ENCODE measurements at regions not wholly inside any gene's neighbourhood (a gene's known extent, or its start where the extent isn't known, plus 50 kb on each side); places are given as distances from the start of the nearest gene placed in this dataset.

GRCh38 chr4:132383571-132384199 lies 765.4 kb upstream of the PCDH10 start:
- no peak for DNase-seq (ENCODE audit: low spot score)
- H3K27me3 Mint-ChIP-seq (ENCODE audit: low read depth): no peaks in the 10 kb centered on the region
- no peak overlapping the region for H3K27ac Mint-ChIP-seq (ENCODE audit: unreplicated experiment)
- no peaks in the 10 kb centered on the region for H3K9me3 Mint-ChIP-seq (ENCODE audit: low read depth)
- peaks cover 4% of the 10 kb centered on the region for H3K4me1 Mint-ChIP-seq (ENCODE audit: low read depth)
- H3K36me3 Mint-ChIP-seq (ENCODE audit: low read depth): no peaks in the 10 kb centered on the region
- no peak overlapping the region for H3K4me3 Mint-ChIP-seq (ENCODE audit: unreplicated experiment)
- no peak for TF ChIP-seq CTCF (IDR thresholded peaks at IDR 0.05)

- DNase-seq (ENCODE audit: low spot score): no peak
- Mint-ChIP-seq H3K4me1 (ENCODE audit: low read depth) (peaks cover 4% of the 10 kb centered on the region), H3K9me3 (ENCODE audit: low read depth) (no peaks in the 10 kb centered on the region), H3K27ac (ENCODE audit: unreplicated experiment) (no peak overlapping the region), H3K27me3 (ENCODE audit: low read depth) (no peaks in the 10 kb centered on the region), H3K36me3 (ENCODE audit: low read depth) (no peaks in the 10 kb centered on the region), H3K4me3 (ENCODE audit: unreplicated experiment) (no peak overlapping the region)
- TF ChIP-seq CTCF (IDR thresholded peaks at IDR 0.05): no peak
Measured at GRCh38 chr4:132384709-132385108, 764.4 kb upstream of the PCDH10 start.

- DNase-seq (ENCODE audit: low spot score): no peak
- no peak overlapping the region for H3K4me3 Mint-ChIP-seq (ENCODE audit: unreplicated experiment)
- H3K4me1 Mint-ChIP-seq (ENCODE audit: low read depth): peaks cover 4% of the 10 kb centered on the region
- no peaks in the 10 kb centered on the region for H3K9me3 Mint-ChIP-seq (ENCODE audit: low read depth)
- H3K27ac Mint-ChIP-seq (ENCODE audit: unreplicated experiment): no peak overlapping the region
- H3K27me3 Mint-ChIP-seq (ENCODE audit: low read depth): no peaks in the 10 kb centered on the region
- no peaks in the 10 kb centered on the region for H3K36me3 Mint-ChIP-seq (ENCODE audit: low read depth)
- no peak for TF ChIP-seq CTCF (IDR thresholded peaks at IDR 0.05)
Measured at GRCh38 chr4:132386130-132386529, 763.0 kb upstream of the PCDH10 start.

GRCh38 chr4:132387060-132387459 lies 762.0 kb upstream of the PCDH10 start:
- Mint-ChIP-seq H3K36me3 (ENCODE audit: low read depth) (no peaks in the 10 kb centered on the region), H3K27ac (ENCODE audit: unreplicated experiment) (no peak overlapping the region), H3K4me3 (ENCODE audit: unreplicated experiment) (no peak overlapping the region), H3K27me3 (ENCODE audit: low read depth) (no peaks in the 10 kb centered on the region), H3K4me1 (ENCODE audit: low read depth) (peaks cover 4% of the 10 kb centered on the region), H3K9me3 (ENCODE audit: low read depth) (peaks cover 2% of the 10 kb centered on the region)
- DNase-seq (ENCODE audit: low spot score): no peak
- no peak for TF ChIP-seq CTCF (IDR thresholded peaks at IDR 0.05)

- Mint-ChIP-seq H3K27ac (ENCODE audit: unreplicated experiment) (no peak overlapping the region), H3K4me3 (ENCODE audit: unreplicated experiment) (no peak overlapping the region), H3K27me3 (ENCODE audit: low read depth) (no peaks in the 10 kb centered on the region), H3K9me3 (ENCODE audit: low read depth) (peaks cover 2% of the 10 kb centered on the region), H3K36me3 (ENCODE audit: low read depth) (no peaks in the 10 kb centered on the region), H3K4me1 (ENCODE audit: low read depth) (peaks cover 27% of the 10 kb centered on the region)
- TF ChIP-seq CTCF (IDR thresholded peaks at IDR 0.05): peak; percentile 30
- no peak for DNase-seq (ENCODE audit: low spot score)
Measured at GRCh38 chr4:132395561-132395960, 753.5 kb upstream of the PCDH10 start.
